H1 (cell line): ENCODE measurements at regions not wholly inside any gene's neighbourhood (a gene's known extent, or its start where the extent isn't known, plus 50 kb on each side); places are given as distances from the start of the nearest gene placed in this dataset.

Experiments used
- CTCF ChIA-PET: fragments of 300-600 bp; sonication (Branson Sonifier 250); formaldehyde crosslinking; loops from one replicate; lab custom pipeline; 2021; ENCODE audit not compliant: partially characterized antibody; lab: Charles Lee
- POLR2A ChIA-PET: fragments of 300-600 bp; sonication (Branson Sonifier 250); formaldehyde crosslinking; loops from one replicate; lab custom pipeline; 2021; ENCODE audit warnings: inconsistent platforms; ENCODE audit not compliant: partially characterized antibody; lab: Charles Lee
- DNase-seq, 2 experiments: peaks; one replicate each; pipeline versions ENCODE4 v3.0.0 to v3.0.0-alpha.2; 2010 to 2022; ENCODE audit warnings: low spot score in 2 of 2, low read depth in 1 of 2, mixed read lengths in 1 of 2
- FAIRE-seq: peaks from 2 replicates; lab custom pipeline; 2011; peaks lifted over from hg19 to GRCh38; lab: Jason Lieb, UNC
- H2AFZ ChIP-seq: 2 replicates; pipeline ENCODE4 v1.8.1; 2012; ENCODE audit warnings: low read length, inconsistent platforms
- H2AK5ac ChIP-seq: 2 replicates; pipeline ENCODE4 v1.6.1; 2013; ENCODE audit warnings: low read depth, low read length
- H2BK120ac ChIP-seq: replicated peaks from 2 replicates; pipeline ENCODE3; 2013; ENCODE audit warnings: low read depth, low read length, inconsistent platforms
- H2BK12ac ChIP-seq: 2 replicates; pipeline ENCODE4 v1.6.1; 2013; ENCODE audit warnings: low read depth, low read length
- H2BK15ac ChIP-seq: 2 replicates; pipeline ENCODE4 v1.6.1; 2013; ENCODE audit warnings: low read length
- H2BK20ac ChIP-seq: 2 replicates; pipeline ENCODE4 v1.6.1; 2013; ENCODE audit warnings: low read length
- H2BK5ac ChIP-seq: 2 replicates; pipeline ENCODE4 v1.6.1; 2013; ENCODE audit warnings: low read depth, low read length
- H3K14ac ChIP-seq: 2 replicates; pipeline ENCODE4 v1.6.1; 2013; ENCODE audit warnings: inconsistent platforms; ENCODE audit not compliant: insufficient read length
- H3K18ac ChIP-seq: 2 replicates; pipeline ENCODE4 v1.6.1; 2013; ENCODE audit warnings: low read length; ENCODE audit errors: extremely low read depth
- H3K23ac ChIP-seq: 2 replicates; pipeline ENCODE4 v1.6.1; 2013; ENCODE audit warnings: inconsistent platforms; ENCODE audit not compliant: insufficient read length
- H3K23me2 ChIP-seq: 2 replicates; pipeline ENCODE4 v1.6.1; 2013; ENCODE audit warnings: low read depth, low read length
- H3K27ac ChIP-seq: 2 replicates; pipeline ENCODE4 v1.6.1; 2011; ENCODE audit warnings: low read depth, low read length, inconsistent platforms
- H3K27me3 ChIP-seq, 4 experiments: replicated peaks in 1 of 4; 1 replicate in 1 of 4; 2 replicates in 3 of 4; pipeline versions ENCODE4 v1.6.1 to v1.8.1; 2011 to 2013; ENCODE audit warnings: low read length in 3 of 4, mild to moderate bottlenecking in 3 of 4, inconsistent platforms in 2 of 4, mixed read lengths in 2 of 4, moderate library complexity in 1 of 4; ENCODE audit not compliant: control insufficient read depth in 3 of 4, insufficient read depth in 3 of 4; ENCODE audit errors: extremely low read depth in 1 of 4
- H3K36me3 ChIP-seq, 4 experiments: 2 replicates each; pipeline versions ENCODE4 v1.6.1 to v1.8.1; 2011 to 2013; ENCODE audit warnings: mild to moderate bottlenecking in 4 of 4, low read length in 3 of 4, moderate library complexity in 2 of 4, control low read depth in 1 of 4, inconsistent platforms in 1 of 4; ENCODE audit not compliant: insufficient read depth in 4 of 4, control insufficient read depth in 2 of 4
- H3K4ac ChIP-seq: replicated peaks from 2 replicates; pipeline ENCODE3; 2013; ENCODE audit warnings: low read length, low read depth, mixed read lengths, inconsistent platforms; ENCODE audit not compliant: insufficient read length
- H3K4me1 ChIP-seq, 4 experiments: replicated peaks in 1 of 4; 1 replicate in 1 of 4; 2 replicates in 3 of 4; pipeline versions ENCODE4 v1.6.1 to v1.8.1; 2011 to 2013; ENCODE audit warnings: low read length in 3 of 4, inconsistent platforms in 2 of 4, mixed read lengths in 1 of 4; ENCODE audit not compliant: insufficient read depth in 4 of 4, control insufficient read depth in 3 of 4
- H3K4me2 ChIP-seq, 2 experiments: 2 replicates each; pipeline versions ENCODE4 v1.6.1 to v1.8.1; 2011 to 2013; ENCODE audit warnings: low read depth in 2 of 2, low read length in 2 of 2, control low read depth in 1 of 2, inconsistent platforms in 1 of 2, mild to moderate bottlenecking in 1 of 2; ENCODE audit not compliant: insufficient read depth in 1 of 2
- H3K4me3 ChIP-seq, 4 experiments: fragments of 200-600, 300-600 bp in 1 of 4; sonication (generic), shearing (Covaris generic), sonication (Bioruptor Twin) in 1 of 4; 2 replicates each; pipeline versions ENCODE4 v1.5.1 to v1.8.1; 2011 to 2016; ENCODE audit warnings: low read length in 4 of 4, low read depth in 3 of 4, control low read depth in 2 of 4, inconsistent platforms in 2 of 4, mild to moderate bottlenecking in 2 of 4, mixed read lengths in 1 of 4, moderate library complexity in 1 of 4; ENCODE audit not compliant: insufficient read depth in 2 of 4; ENCODE audit errors: extremely low read depth in 1 of 4
- H3K56ac ChIP-seq: replicated peaks from 2 replicates; pipeline ENCODE3; 2013; ENCODE audit warnings: low read depth, mild to moderate bottlenecking, mixed read lengths, low read length, inconsistent platforms; ENCODE audit not compliant: insufficient read length
- H3K79me1 ChIP-seq: 2 replicates; pipeline ENCODE4 v1.6.1; 2013; ENCODE audit warnings: low read depth, low read length, control low read depth
- H3K79me2 ChIP-seq, 2 experiments: 2 replicates each; pipeline versions ENCODE4 v1.6.1 to v1.8.1; 2012 to 2013; ENCODE audit warnings: low read length in 2 of 2, mild to moderate bottlenecking in 2 of 2, inconsistent platforms in 1 of 2; ENCODE audit not compliant: insufficient read depth in 2 of 2, control insufficient read depth in 1 of 2
- H3K9ac ChIP-seq, 4 experiments: replicated peaks in 1 of 4; 1 replicate in 1 of 4; 2 replicates in 3 of 4; pipeline versions ENCODE4 v1.6.1 to v1.8.1; 2011 to 2013; ENCODE audit warnings: low read depth in 3 of 4, low read length in 3 of 4, control low read depth in 2 of 4, mild to moderate bottlenecking in 2 of 4, moderate library complexity in 2 of 4, inconsistent platforms in 1 of 4; ENCODE audit errors: extremely low read depth in 1 of 4
- H3K9me3 ChIP-seq, 2 experiments: 2 replicates each; pipeline versions ENCODE4 v1.6.1 to v1.8.1; 2012 to 2013; ENCODE audit warnings: mild to moderate bottlenecking in 2 of 2, moderate library complexity in 2 of 2, control low read depth in 1 of 2, inconsistent platforms in 1 of 2, low read depth in 1 of 2, low read length in 1 of 2, mixed read lengths in 1 of 2; ENCODE audit not compliant: insufficient read depth in 2 of 2
- H4K20me1 ChIP-seq, 2 experiments: replicated peaks in 1 of 2; 2 replicates each; pipeline versions ENCODE3 to v1.8.1; 2011 to 2013; ENCODE audit warnings: inconsistent platforms in 2 of 2, low read length in 2 of 2, mild to moderate bottlenecking in 1 of 2; ENCODE audit not compliant: insufficient read depth in 2 of 2, control insufficient read depth in 1 of 2
- H4K5ac ChIP-seq: 2 replicates; pipeline ENCODE4 v1.6.1; 2013; ENCODE audit warnings: low read length, low read depth, mixed read lengths, inconsistent platforms; ENCODE audit not compliant: insufficient read length
- H4K8ac ChIP-seq: 2 replicates; pipeline ENCODE4 v1.8.0; 2013; ENCODE audit warnings: mild to moderate bottlenecking, moderate library complexity, low read length, inconsistent platforms; ENCODE audit not compliant: insufficient read depth; ENCODE audit errors: extremely low read depth
- H4K91ac ChIP-seq: replicated peaks from 2 replicates; pipeline ENCODE3; 2013; ENCODE audit warnings: low read length, mixed read lengths, inconsistent platforms; ENCODE audit not compliant: insufficient read length
- NANOG ChIP-seq: IDR thresholded peaks from 2 replicates; pipeline ENCODE4 v1.6.1; 2011; ENCODE audit warnings: low read length, low read depth, mild to moderate bottlenecking, inconsistent platforms; ENCODE audit not compliant: insufficient read depth, poor library complexity, severe bottlenecking
- POLR2AphosphoS5 ChIP-seq: IDR thresholded peaks from 2 replicates; pipeline ENCODE4 v1.6.1; 2011; ENCODE audit warnings: low read depth, low read length
- RFX5 ChIP-seq: IDR thresholded peaks from 2 replicates; pipeline ENCODE4 v1.6.1; 2011; ENCODE audit warnings: low read depth, low read length, improper control_type of control experiment, borderline replicate concordance
- SP4 ChIP-seq: IDR thresholded peaks from 2 replicates; pipeline ENCODE4 v1.6.1; 2012; ENCODE audit warnings: low read length, inconsistent platforms
- WGBS, 2 experiments: shearing (Covaris generic) in 1 of 2; methylation state at CpG; one replicate each; pipeline versions ENCODE4 v1.1.6 to v1.1.7; 2013 to 2015; ENCODE audit warnings: low lambda C conversion rate in 2 of 2, mixed read lengths in 2 of 2, inconsistent platforms in 1 of 2, low coverage in 1 of 2, missing lambda C conversion rate in 1 of 2; ENCODE audit not compliant: insufficient replicate concordance in 2 of 2, insufficient coverage in 1 of 2, insufficient read length in 1 of 2; ENCODE audit errors: extremely low coverage in 1 of 2, missing lambda C conversion rate in 1 of 2; 5-methylcytosine and 5-hydroxymethylcytosine counted together

DNA sequence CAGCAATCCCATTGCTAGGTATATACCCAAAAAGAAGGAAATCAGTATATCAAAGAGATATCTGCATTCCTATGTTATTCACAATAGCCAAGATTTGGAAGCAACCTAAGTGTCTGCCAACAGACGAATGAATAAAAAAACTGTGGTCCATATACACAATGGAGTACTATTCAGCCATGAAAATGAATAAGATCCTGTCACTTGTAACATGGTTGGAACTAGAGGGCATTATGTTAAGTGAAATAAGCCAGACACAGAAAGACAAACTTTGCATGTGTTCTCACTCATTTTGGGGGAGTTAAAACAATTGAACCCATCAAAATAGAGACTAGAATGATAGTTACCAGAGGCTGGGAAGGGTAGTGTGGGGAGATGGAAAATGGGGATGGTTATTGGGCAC lies 323.5 kb upstream of the NFE2L3 start:
- Histone ChIP-seq H4K91ac (no peak overlapping the region), H3K9ac (no peak overlapping the region), H2BK12ac (no peak overlapping the region), H3K36me3 (no peaks in the 10 kb centered on the region), H2AFZ (no peak overlapping the region), H2BK20ac (no peak overlapping the region), H4K8ac (no peak overlapping the region), H2AK5ac (no peak overlapping the region), H3K23me2 (no peaks in the 10 kb centered on the region), H3K23ac (no peak overlapping the region), H3K4me2 (no peak overlapping the region), H3K18ac (no peak overlapping the region), H3K79me1 (no peaks in the 10 kb centered on the region), H4K5ac (no peak overlapping the region), H2BK5ac (no peak overlapping the region), H4K20me1 (no peaks in the 10 kb centered on the region), H3K79me2 (no peaks in the 10 kb centered on the region), H3K4me3 (no peak overlapping the region), H2BK120ac (no peak overlapping the region), H3K9me3 (no peaks in the 10 kb centered on the region), H3K27me3 (no peaks in the 10 kb centered on the region), H3K27ac (no peak overlapping the region), H2BK15ac (no peak overlapping the region), H3K4me1 (peaks cover 3 to 10% (median 5%) of the 10 kb centered on the region in 4 experiments; a peak in 5 of 7 replicates), H3K14ac (no peak overlapping the region), H3K56ac (no peak overlapping the region), H3K4ac (no peak overlapping the region)
- DNase-seq (no peak), FAIRE-seq (no peak)
- CTCF ChIA-PET, result interaction anchor here (1.9 to 3.5 kb wide), 2 partner anchors 8 to 11 kb away, joined by 7 to 19 read pairs; no protein-coding TSS in a partner anchor
- POLR2A ChIA-PET, result no interaction called here
- WGBS, 2 experiments, result 95% methylated on average over 1 of the region's 1 CpG; no CpG with 5 or more reads in 1 of the 2 experiments
- TF ChIP-seq NANOG (no peak), POLR2AphosphoS5 (no peak), SP4 (no peak), RFX5 (no peak)
